ENCODE measurements at regions not wholly inside any gene's neighbourhood (a gene's known extent, or its start where the extent isn't known, plus 50 kb on each side); places are given as distances from the start of the nearest gene placed in this dataset.

- DNase-seq = no peak
These were observed 158.0 kb upstream of the TWIST2 start for GRCh38 chr2:238689871-238690389.

GRCh38 chr2:238690511-238690910 lies 157.4 kb upstream of the TWIST2 start:
- DNase-seq = no peak

- no peak for DNase-seq
These were observed 156.0 kb upstream of the TWIST2 start for GRCh38 chr2:238691596-238692491.

DNA sequence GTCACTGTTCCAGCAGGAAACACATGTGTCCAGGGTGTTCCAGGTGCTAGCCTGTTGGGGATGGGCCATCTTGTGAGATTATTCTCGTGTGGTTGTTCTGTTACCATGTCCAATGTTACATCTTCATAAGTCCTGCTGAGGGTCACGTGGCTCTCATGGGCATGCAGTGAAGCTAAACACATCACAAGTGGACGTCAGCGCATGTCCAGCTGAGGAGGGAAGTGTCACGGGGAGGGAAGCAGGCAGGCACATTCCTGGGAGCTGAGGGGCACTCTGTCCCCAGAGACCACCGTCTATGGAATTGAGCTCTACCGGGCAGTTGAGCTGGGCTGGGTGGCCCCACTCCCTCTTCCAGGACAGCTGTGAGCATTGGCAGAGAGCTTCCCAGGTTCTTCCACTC lies 155.3 kb upstream of the TWIST2 start:
- no peak for DNase-seq

GRCh38 chr2:238693337-238694093 lies 154.4 kb upstream of the TWIST2 start:
- no peak for DNase-seq

- DNase-seq = no peak
These were observed 153.6 kb upstream of the TWIST2 start for GRCh38 chr2:238694136-238694755.

GRCh38 chr2:238694922-238695321 lies 153.0 kb upstream of the TWIST2 start:
- no peak for DNase-seq

DNA sequence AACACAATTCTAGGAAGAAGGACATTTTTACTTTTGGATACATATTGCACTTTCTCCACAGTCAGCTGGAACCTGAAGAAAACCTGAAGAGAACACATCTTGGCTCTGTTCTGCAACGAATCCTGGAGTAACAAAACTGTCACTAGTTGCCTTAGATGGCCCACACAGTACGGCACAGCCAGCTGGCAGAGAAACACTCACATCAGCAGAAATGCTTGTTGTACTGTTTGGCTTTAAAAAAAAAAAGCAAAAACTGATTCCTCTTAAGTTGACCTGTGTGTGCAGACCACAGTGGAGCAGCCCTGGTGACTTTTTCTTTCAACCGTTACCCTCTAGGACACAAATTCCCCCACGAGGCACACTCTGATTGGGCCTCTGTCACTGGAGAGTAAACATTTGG lies 152.3 kb upstream of the TWIST2 start:
- DNase-seq = no peak

DNA sequence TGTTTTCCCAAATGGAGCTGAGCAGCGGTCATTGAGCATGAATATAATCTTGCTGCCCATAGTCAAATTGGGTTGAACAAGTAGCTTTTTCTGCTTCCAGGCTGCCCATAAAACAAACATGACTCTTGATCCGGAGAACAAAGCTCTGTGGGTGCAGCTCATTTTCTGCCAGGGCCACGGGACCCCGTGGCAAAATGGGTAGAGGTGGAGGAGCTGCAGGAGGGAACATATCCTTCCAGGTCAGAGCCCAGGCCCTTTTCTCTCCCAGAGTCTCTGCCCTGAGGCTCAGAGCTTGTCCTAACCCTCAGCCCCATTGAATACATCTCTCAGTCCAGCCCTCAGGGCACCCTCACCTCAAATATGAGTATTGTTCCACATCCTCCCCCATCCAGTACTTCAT lies 151.6 kb upstream of the TWIST2 start:
- DNase-seq = no peak

- no peak for DNase-seq
These were observed 151.1 kb upstream of the TWIST2 start for GRCh38 chr2:238696786-238697185.

- no peak for DNase-seq
These were observed 150.5 kb upstream of the TWIST2 start for GRCh38 chr2:238697193-238698071.

DNA sequence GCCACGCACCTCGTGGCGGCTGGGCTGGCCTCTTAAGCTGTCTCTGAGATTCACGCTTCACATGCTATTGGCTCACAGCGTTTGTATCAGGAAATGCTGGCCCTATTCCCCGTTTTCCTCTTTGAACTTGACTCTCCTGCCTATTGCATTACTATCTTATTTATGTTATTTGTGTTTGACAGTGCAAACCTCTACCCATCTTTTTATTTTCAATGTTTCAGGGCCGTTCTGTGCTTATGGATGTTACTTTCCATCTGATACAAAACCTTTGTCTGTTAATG lies 149.9 kb upstream of the TWIST2 start:
- no peak for DNase-seq

DNA sequence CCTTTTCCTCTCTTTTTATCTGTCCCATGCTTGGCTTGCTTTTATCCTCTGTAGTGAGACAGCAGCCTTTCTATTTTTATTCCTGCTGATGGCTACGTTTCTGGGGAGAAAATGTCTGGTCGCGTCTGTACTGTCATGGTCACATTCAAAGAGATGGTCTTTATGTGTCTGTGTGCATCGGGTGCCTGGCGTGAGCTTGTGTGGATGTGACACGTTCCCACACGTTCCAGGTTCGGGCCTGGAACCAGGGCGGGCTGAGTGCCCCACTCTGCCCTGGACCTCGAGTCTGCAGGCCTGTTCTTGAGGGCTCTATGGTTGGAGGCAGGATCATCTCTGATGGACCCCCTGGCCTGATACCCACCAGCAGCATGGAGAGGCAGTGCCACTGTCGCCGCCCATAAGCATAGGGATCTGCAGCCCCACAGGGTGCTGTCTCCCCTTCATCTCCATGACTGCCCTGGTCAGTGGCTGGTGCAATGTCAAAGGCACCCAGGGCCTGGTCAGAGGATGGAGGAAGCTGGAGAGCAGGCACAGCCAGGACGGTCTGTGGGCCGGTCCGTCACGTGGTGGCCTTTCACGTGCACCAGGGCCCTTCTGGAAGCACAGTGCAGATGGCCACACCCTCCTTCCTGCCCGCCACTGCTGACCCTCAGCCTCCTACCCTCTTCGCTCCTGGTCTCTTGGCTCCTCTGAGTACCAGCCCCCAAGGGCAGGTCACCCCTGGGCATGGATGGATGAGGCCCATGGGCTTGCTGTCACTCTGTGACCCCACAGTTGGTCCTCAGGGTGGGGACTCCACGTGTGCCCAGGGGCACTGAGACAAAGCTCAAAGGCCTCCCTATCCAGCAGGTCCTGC lies 149.2 kb upstream of the TWIST2 start:
- DNase-seq = no peak

DNA sequence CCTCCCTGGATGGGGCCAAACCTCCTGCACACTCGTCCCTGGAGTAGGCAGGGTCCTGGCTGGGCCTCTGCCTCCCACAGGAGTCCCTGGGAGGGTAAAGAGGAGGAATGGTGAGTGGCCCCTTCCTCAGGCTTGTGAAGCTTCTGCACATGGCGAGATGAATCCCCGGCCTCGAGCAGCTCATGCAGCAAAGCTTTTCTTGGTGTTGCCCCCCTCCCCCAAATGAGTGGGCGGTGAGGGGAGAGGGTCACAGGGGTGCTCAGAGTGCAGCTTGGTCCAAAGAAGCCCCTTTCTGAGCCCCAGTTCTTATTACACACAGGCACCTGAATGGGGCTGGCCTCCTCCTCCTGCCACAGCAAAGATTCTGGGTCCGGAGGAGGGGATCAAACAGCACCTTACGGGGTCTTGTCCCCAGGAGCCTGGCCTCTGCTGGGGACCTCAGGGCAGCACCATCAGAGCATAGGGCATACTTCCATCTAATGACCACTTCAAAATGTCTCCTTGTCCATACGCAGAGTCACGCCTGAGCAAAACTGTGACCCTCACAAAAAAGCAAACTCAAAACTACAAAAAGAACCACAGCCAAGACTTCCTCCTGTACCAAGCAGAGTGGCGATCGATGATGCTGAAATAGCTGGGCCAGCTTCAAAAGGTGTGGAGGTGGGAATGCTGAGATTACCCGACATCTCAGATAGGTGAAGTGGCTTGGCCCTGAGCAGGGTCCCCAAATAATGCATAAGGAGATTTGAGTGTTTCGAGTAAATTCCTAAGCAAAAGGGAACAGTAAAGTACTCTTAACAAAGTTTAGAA lies 148.4 kb upstream of the TWIST2 start:
- no peak for DNase-seq

DNA sequence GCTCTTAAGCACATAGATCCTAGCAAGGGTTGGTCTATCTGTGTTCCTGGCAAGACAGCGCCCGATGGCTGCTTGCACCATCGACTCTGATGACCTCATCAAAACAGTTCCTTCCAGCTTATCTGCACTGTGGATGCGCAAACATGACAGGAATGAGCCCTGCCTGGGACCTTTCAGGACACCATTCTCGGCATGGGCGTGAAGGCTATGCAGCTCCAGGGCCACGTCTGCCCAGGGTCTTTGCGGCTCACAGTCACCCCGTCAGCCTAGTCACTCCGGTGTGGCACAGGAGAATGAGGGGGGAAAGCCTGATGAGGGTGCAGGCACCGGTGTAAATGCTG lies 147.8 kb upstream of the TWIST2 start:
- DNase-seq = no peak

- DNase-seq = no peak
These were observed 147.2 kb upstream of the TWIST2 start for GRCh38 chr2:238700506-238701340.

DNA sequence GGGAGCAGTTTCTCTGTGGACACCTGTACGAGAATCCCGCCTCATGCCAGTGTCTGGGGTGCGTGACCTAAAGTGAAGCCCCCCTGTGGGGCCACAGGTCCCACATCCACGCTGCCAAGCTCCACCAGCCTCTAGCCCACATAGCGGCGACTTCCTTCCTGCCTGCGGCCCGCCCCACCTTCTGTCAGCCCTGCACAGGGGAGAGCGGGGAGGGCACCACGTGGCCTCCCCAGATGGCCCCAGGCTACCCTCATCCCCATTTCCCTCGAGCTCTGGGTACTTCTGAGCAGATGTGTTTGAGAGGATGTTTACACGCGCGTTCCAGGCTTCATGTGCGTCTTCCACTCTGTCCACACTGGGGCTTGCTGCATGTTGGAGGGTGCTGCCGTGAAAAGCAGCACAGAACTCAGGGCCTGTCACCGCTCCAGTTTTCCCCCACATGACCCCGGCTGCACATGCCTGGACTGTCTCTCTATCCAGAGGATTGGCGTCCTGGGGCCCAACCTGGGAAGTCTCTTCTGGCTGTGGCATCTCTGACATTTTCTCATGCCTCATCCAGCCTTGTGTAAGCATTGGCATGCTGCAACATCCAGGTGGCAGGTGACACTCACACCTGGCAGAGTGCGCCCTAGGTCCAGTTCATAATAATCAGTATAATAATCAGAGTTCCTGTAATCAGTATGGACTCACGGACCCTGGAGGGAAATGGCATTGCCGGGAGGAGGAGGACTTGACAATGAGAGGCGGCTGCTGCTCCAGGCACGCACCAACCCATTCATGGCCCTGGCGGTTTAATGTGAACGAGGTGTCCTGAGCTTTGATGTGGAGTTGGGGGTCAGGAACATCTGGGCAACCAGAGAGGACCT lies 146.3 kb upstream of the TWIST2 start:
- no peak for DNase-seq

GRCh38 chr2:238702276-238703052 lies 145.4 kb upstream of the TWIST2 start:
- DNase-seq = no peak

Data from central memory CD4-positive, alpha-beta T cell (primary cell).